PC-9 (cell line): ENCODE measurements at regions not wholly inside any gene's neighbourhood (a gene's known extent, or its start where the extent isn't known, plus 50 kb on each side); places are given as distances from the start of the nearest gene placed in this dataset.
"Not testable (repeated sequence)": the region's sequence is repeated elsewhere in the genome, so short reads cannot be mapped to it uniquely, and the experiment has no call there.

Experiments used
- BruUV-seq: library from RNA; stranded (reverse); fragments of 400-500 nt; replicated peaks from 2 replicates; lab custom pipeline; 2021; lab: Mats Ljungman, UMichigan
- CTCF ChIA-PET: fragments of 300-600 bp; sonication (Branson Sonifier 250); formaldehyde crosslinking; loops from one replicate; lab custom pipeline; 2022; ENCODE audit warnings: antibody characterized with exemption; lab: Charles Lee
- POLR2A ChIA-PET: fragments of 300-600 bp; sonication (Branson Sonifier 250); formaldehyde crosslinking; loops from one replicate; lab custom pipeline; 2022; ENCODE audit warnings: antibody characterized with exemption; ENCODE audit not compliant: unreplicated experiment; lab: Charles Lee
- DNase-seq, 2 experiments: peaks; one replicate each; pipeline versions ENCODE4 v3.0.0 to v3.0.0-alpha.2; 2015 to 2022; ENCODE audit warnings: mixed read lengths in 1 of 2
- H2AFZ ChIP-seq: fragments of 200-600 bp; sonication (generic); 2 replicates; pipeline ENCODE4 v1.8.1; 2017; ENCODE audit warnings: antibody characterized with exemption
- H3F3A ChIP-seq: fragments of 200-600 bp; sonication (generic); 2 replicates; pipeline ENCODE4 v1.8.1; 2017; ENCODE audit warnings: antibody characterized with exemption, mild to moderate bottlenecking, low read depth; ENCODE audit not compliant: insufficient read depth
- H3K27ac ChIP-seq: fragments of 200-600 bp; sonication (generic); 2 replicates; pipeline ENCODE4 v1.6.1; 2016; ENCODE audit warnings: mixed run types
- H3K27me3 ChIP-seq: fragments of 200-600 bp; sonication (generic); 2 replicates; pipeline ENCODE4 v1.6.1; 2016; ENCODE audit warnings: low read depth, mixed run types; ENCODE audit not compliant: insufficient read depth
- H3K36me3 ChIP-seq: fragments of 200-600 bp; sonication (generic); 2 replicates; pipeline ENCODE4 v1.6.1; 2016; ENCODE audit warnings: low read depth, mixed run types
- H3K4me1 ChIP-seq: fragments of 200-600 bp; sonication (generic); replicated peaks from 2 replicates; pipeline ENCODE4 v1.6.1; 2016; ENCODE audit warnings: mixed run types; ENCODE audit not compliant: insufficient read depth
- H3K4me2 ChIP-seq: fragments of 200-600 bp; sonication (generic); 2 replicates; pipeline ENCODE4 v1.6.1; 2017; ENCODE audit warnings: mixed run types
- H3K4me3 ChIP-seq: fragments of 200-600 bp; sonication (generic); 2 replicates; pipeline ENCODE4 v1.6.1; 2016; ENCODE audit warnings: mixed run types
- H3K79me2 ChIP-seq: fragments of 200-600 bp; sonication (generic); 2 replicates; pipeline ENCODE4 v1.6.1; 2017; ENCODE audit warnings: low read depth, mixed run types
- H3K9me2 ChIP-seq: fragments of 200-600 bp; sonication (generic); 2 replicates; pipeline ENCODE4 v1.8.1; 2017; ENCODE audit warnings: mild to moderate bottlenecking; ENCODE audit not compliant: insufficient read depth
- H3K9me3 ChIP-seq: fragments of 200-600 bp; sonication (generic); 2 replicates; pipeline ENCODE4 v1.8.1; 2016; ENCODE audit warnings: low read depth; ENCODE audit not compliant: insufficient read depth
- H4K20me1 ChIP-seq: fragments of 200-600 bp; sonication (generic); 2 replicates; pipeline ENCODE4 v1.8.1; 2017; ENCODE audit not compliant: insufficient read depth
- CTCF ChIP-seq: fragments of 200-600 bp; sonication (generic); conservative IDR thresholded peaks from 2 replicates; pipeline ENCODE4 v1.6.1; 2017; ENCODE audit warnings: mixed run types, antibody characterized with exemption, mild to moderate bottlenecking, moderate library complexity
- EZH2 ChIP-seq: fragments of 200-600 bp; sonication (generic); IDR thresholded peaks from 2 replicates; pipeline ENCODE4 v1.8.0; 2017; ENCODE audit warnings: antibody characterized with exemption, low read depth
- intact Hi-C: fragments of 100-400 bp; cut with micrococcal nuclease; formaldehyde crosslinking; loops from one replicate; pipeline ENCODE4 v1.10.0; 2022; ENCODE audit not compliant: unreplicated experiment

GRCh38 chr4:116005037-116005805, 891.8 kb upstream of the NDST4 start:
- POLR2A ChIA-PET: no interaction called here
- no peaks in the 10 kb centered on the region for H3F3A ChIP-seq

GRCh38 chr4:116001291-116001690, 887.9 kb upstream of the NDST4 start:
- Histone ChIP-seq H3K9me2 (no peaks in the 10 kb centered on the region), H3K4me1 (no peaks in the 10 kb centered on the region), H3K4me2 (no peak overlapping the region), H4K20me1 (no peaks in the 10 kb centered on the region), H3K79me2 (no peaks in the 10 kb centered on the region), H3K36me3 (no peaks in the 10 kb centered on the region), H3K9me3 (no peaks in the 10 kb centered on the region), H3K27me3 (no peaks in the 10 kb centered on the region), H3K27ac (no peak overlapping the region), H3F3A (no peaks in the 10 kb centered on the region), H2AFZ (no peak overlapping the region), H3K4me3 (no peak overlapping the region)
- no peak for DNase-seq
- no TSS peak for BruUV-seq
- ChIA-PET POLR2A (no interaction called here), CTCF (no interaction called here)
- TF ChIP-seq EZH2: no peak
- TF ChIP-seq CTCF: no peak
- intact Hi-C loops: no loop called here

More at GRCh38 chr4:116005037-116005805, 891.8 kb upstream of the NDST4 start:
- no peaks in the 10 kb centered on the region for H3K79me2 ChIP-seq
- no peaks in the 10 kb centered on the region for H3K4me1 ChIP-seq
- DNase-seq: no peak
- H3K9me3 ChIP-seq: no peaks in the 10 kb centered on the region
- H4K20me1 ChIP-seq: no peaks in the 10 kb centered on the region
- H3K36me3 ChIP-seq: no peaks in the 10 kb centered on the region
- H3K27ac ChIP-seq: peak overlapping the region; percentile 5; the same call in 1 of the 2 replicates
- intact Hi-C loops: no loop called here
- no TSS peak for BruUV-seq
- no peak overlapping the region for H3K4me3 ChIP-seq
- no peaks in the 10 kb centered on the region for H3K9me2 ChIP-seq
- no peak overlapping the region for H3K4me2 ChIP-seq
- CTCF ChIA-PET: interaction anchor here (0.7 kb wide), 1 partner anchor 1973 kb away, joined by 5 read pairs; no protein-coding TSS in a partner anchor
- no peak overlapping the region for H2AFZ ChIP-seq
- TF ChIP-seq CTCF (no peak), EZH2 (no peak)
- H3K27me3 ChIP-seq: no peaks in the 10 kb centered on the region

- H3F3A ChIP-seq: no peaks in the 10 kb centered on the region
- no peaks in the 10 kb centered on the region for H4K20me1 ChIP-seq
- no peaks in the 10 kb centered on the region for H3K9me2 ChIP-seq
- no peak overlapping the region for H3K4me2 ChIP-seq
- ChIA-PET CTCF (no interaction called here), POLR2A (no interaction called here)
- no peaks in the 10 kb centered on the region for H3K27me3 ChIP-seq
- no peaks in the 10 kb centered on the region for H3K4me1 ChIP-seq
- no peaks in the 10 kb centered on the region for H3K9me3 ChIP-seq
- no TSS peak for BruUV-seq
- H3K4me3 ChIP-seq: no peak overlapping the region
- H3K36me3 ChIP-seq: no peaks in the 10 kb centered on the region
- intact Hi-C loops: no loop called here
- H2AFZ ChIP-seq: no peak overlapping the region
- DNase-seq: no peak
- no peak for TF ChIP-seq CTCF
- no peak for TF ChIP-seq EZH2
- no peak overlapping the region for H3K27ac ChIP-seq
- no peaks in the 10 kb centered on the region for H3K79me2 ChIP-seq
Observed at GRCh38 chr4:115986573-115986972, 873.2 kb upstream of the NDST4 start.

- H2AFZ ChIP-seq, intact Hi-C loops, CTCF ChIA-PET: not testable (repeated sequence)
Observed at GRCh38 chr4:115975421-115976001, 862.1 kb upstream of the NDST4 start.

More at GRCh38 chr4:115975421-115976001, 862.1 kb upstream of the NDST4 start:
- H3K9me3 ChIP-seq, H3K4me1 ChIP-seq, BruUV-seq, H4K20me1 ChIP-seq, H3K36me3 ChIP-seq, POLR2A ChIA-PET, DNase-seq, H3K9me2 ChIP-seq, H3K4me2 ChIP-seq, H3K4me3 ChIP-seq, H3K79me2 ChIP-seq, H3K27ac ChIP-seq, H3F3A ChIP-seq, H3K27me3 ChIP-seq: not testable (repeated sequence)
